Brain pericyte (primary cell): ENCODE measurements at regions not wholly inside any gene's neighbourhood (a gene's known extent, or its start where the extent isn't known, plus 50 kb on each side); places are given as distances from the start of the nearest gene placed in this dataset.

Experiments used
- DNase-seq: peaks from one replicate; pipeline ENCODE4 v3.0.0-alpha.2; 2012; ENCODE audit warnings: low read depth, low spot score

DNA sequence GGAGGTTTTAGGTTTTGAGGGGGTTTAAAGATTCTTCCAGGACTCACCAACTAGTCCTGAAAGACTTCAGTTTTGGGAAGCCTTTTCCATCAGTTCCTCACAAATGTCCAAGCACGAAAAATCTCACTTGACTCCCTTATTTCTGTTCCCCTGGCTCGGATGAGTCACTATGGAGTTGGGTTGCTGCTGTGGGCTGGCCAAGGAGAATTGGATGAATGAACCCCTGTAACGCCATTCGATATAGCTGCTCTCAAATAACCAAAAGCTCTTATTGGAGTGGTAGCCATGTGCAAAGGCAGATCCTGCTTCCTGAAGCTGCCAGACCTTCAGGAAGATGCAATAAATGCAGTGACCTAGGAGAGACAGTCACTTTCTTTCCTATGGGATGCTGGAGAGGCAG, 417.0 kb downstream of the ZNF521 start:
- DNase-seq: no peak

DNA sequence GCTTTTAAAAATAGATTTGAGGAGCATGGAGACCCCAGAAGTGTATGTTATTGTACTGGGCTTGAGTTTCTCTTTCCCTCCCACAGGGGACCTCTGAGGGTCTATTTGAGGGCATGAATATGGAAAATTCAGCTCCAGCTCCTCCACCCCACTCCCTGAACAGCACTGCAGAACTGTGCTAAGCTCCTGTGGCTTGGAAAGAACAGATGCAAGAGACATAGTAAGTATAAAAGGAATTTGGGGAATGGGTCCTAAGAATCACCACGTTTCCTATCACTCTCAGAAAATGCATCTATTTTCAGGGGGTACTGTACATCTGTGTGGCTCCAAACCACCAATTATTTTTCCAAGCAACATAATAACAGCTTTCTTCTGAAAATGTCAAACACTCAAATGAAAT, 416.1 kb downstream of the ZNF521 start:
- no peak for DNase-seq

GRCh38 chr18:24936691-24937090, 415.3 kb downstream of the ZNF521 start:
- no peak for DNase-seq

GRCh38 chr18:24937639-24938275, 414.2 kb downstream of the ZNF521 start:
- DNase-seq: no peak

DNA sequence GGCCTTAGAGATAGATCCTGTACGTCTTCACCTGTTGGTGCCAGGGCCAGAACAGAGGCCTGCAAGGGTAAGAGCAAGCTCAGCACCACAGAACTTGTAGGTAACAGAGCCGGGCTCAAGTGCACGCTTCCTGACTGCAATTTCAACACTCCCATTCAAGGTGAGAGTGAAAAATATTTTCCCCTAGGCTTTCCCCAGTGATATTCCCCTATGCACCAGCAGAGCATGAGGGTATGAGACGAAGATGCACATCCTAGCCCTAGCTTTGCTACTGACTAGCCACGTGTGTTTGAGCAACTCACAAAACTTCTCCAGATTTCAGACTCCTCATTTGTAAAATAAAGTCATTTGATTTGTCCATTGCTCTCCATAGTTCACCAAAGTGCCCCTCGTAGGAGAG, 411.6 kb downstream of the ZNF521 start:
- DNase-seq: no peak

- DNase-seq: no peak
Observed at GRCh38 chr18:24941174-24941951, 410.6 kb downstream of the ZNF521 start.

DNA sequence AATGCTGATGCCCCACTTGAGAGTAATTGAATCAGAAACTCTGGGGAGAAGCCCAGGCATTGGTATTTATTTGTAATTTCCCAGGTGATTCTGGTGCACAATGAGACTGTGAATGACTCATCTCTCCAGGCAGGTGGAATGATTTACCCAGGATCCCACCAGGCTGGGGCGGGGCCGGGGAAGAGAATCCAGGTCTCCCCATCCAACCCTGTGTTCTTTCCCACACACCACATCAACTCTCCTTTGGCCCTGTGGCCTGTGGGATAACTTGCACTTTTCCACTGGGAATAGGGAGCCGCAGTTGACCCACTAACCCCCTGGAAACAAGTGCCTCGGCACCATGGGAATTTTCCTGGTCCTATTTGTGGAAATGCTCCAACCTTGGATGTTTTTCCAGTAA, 409.8 kb downstream of the ZNF521 start:
- DNase-seq: no peak

DNA sequence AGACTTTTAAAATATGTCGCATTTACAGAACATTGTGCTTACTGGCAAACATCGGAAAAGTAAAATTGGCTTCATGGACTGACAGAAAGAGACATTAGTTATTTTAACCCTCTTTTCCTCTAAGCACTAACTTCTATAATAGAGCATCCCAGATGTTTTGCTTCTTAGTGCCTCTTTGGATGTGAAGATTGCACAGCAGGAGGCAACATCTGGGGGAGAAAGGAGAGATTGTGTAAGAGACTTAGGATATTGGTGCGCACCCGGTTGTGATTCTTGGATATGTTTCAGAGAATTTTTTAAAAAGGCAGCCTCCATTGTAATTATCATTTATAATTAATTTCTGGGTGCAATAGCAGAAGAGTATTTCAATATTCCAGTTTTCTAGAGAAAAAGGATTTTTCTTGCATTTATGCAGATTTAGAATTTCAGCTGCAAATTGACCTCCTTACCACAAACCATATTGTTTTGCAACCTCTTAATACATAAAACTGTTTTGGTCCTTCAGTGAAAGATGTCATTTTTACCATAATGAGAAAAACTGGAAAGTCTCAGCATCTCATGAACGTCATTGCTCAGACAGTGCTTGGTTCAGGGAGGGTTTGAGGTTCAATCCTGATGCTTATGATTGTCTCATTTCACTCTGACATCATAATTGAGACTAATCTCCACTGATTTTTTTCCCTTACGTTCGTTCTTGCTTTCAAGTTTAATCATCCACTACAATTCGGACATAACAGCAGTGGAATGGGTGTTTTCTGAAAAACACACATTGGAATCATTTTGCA, 404.3 kb downstream of the ZNF521 start:
- DNase-seq: no peak

- no peak for DNase-seq
Observed at GRCh38 chr18:24949908-24950307, 402.1 kb downstream of the ZNF521 start.

- no peak for DNase-seq
Observed at GRCh38 chr18:24954341-24954740, 397.6 kb downstream of the ZNF521 start.

- DNase-seq: no peak
Observed at GRCh38 chr18:24958001-24958400, 394.0 kb downstream of the ZNF521 start.

GRCh38 chr18:24959051-24959476, 392.9 kb downstream of the ZNF521 start:
- DNase-seq: no peak

GRCh38 chr18:24964216-24964615, 387.8 kb downstream of the ZNF521 start:
- DNase-seq: no peak

GRCh38 chr18:24968238-24968775, 383.7 kb downstream of the ZNF521 start:
- no peak for DNase-seq

DNA sequence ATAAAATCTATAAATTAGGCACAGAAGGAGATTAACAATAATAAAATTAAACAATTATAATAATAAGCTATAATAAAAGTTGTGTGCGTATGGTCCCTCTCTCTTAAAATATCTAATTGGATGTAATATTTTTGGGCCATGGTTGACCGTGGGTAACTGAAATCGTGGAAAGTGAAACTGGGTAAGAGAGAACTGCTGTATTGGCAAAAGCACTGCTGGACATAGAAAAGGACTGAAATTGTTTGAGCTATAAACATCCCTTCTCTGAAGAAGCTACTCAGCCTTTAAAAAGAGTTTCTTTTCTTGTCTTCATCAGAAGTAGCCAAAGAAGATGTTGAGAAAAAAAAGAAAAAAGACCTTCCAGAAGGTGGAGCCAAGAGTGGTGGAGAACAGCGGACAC, 379.4 kb downstream of the ZNF521 start:
- no peak for DNase-seq

- DNase-seq: no peak
Observed at GRCh38 chr18:24974431-24974830, 377.5 kb downstream of the ZNF521 start.

GRCh38 chr18:24975496-24976372, 376.2 kb downstream of the ZNF521 start:
- no peak for DNase-seq

- no peak for DNase-seq
Observed at GRCh38 chr18:24976502-24976901, 375.5 kb downstream of the ZNF521 start.

DNA sequence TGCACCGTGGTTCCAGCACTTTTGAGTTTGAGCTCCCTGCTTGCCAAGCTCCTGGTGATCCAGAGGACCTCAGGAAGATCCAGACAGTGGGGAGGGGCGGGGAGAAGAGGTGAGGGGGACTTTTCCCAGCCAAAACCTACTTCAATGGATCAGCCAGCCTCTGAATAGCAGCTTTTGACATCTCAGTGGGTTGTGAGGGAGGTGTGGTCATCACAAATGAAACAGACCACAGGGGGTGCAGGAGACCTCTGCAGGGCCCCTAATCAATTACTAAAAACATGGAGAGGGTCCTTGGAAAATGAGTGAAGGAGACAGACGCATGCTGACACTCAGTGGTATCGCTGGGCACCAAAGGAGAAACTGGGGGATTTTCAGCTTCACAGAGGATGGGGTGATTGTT, 372.7 kb downstream of the ZNF521 start:
- DNase-seq: no peak

- DNase-seq: no peak
Observed at GRCh38 chr18:24982831-24983230, 369.1 kb downstream of the ZNF521 start.

DNA sequence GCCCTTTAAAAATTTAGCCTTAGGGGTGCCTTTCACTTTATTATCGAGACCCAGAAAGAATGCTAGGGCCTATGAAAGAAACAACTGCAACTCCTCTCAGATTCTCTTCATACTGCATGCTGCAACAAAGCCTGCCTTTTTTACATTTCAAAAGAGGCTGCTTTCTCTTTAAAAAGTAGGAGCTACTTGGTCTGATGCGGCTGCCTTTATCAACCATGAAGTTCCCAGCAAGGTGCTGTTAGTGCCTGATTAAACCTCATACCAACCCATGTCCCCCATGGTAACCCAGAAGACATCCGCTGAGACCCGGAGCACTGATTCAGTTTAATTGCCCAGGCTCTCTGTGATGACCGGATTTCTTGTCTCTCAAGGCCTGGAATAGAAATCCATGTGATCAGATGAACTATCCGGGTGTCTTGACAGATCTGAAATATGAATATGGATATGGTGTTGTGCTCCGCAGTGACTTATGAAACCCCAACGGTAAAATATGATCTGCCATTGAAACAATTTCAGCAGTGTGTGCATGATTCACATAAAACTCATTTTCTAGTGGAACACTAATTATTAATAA, 368.3 kb downstream of the ZNF521 start:
- no peak for DNase-seq
